Amniotic stem cell (primary cell): ENCODE measurements at regions not wholly inside any gene's neighbourhood (a gene's known extent, or its start where the extent isn't known, plus 50 kb on each side); places are given as distances from the start of the nearest gene placed in this dataset.
"Not testable (repeated sequence)": the region's sequence is repeated elsewhere in the genome, so short reads cannot be mapped to it uniquely, and the experiment has no call there.

ENCODE experiments used
- DNase-seq: peaks from one replicate; lab custom pipeline; 2025; lab: John Stamatoyannopoulos, UW

DNA sequence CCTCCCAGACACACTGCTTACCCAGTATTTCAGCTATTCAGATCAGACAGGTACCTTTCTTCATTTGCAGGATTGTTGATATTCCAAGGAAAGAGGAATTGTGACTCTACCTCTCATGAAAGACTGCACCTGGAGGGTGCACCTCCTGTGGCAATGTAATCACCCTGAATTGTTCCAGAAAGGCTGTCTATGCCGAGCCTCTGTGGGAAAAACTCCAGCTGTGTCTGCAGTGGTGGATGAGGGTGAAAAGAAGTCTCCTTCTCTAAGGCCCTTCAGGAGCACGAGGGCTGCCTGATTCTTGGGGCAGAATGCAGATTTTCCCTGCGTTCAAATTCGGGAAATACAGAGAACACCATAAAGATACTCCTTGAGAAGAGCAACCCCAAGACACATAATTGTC lies 108.2 kb upstream of the ADAMTS3 start:
- no peak for DNase-seq

DNA sequence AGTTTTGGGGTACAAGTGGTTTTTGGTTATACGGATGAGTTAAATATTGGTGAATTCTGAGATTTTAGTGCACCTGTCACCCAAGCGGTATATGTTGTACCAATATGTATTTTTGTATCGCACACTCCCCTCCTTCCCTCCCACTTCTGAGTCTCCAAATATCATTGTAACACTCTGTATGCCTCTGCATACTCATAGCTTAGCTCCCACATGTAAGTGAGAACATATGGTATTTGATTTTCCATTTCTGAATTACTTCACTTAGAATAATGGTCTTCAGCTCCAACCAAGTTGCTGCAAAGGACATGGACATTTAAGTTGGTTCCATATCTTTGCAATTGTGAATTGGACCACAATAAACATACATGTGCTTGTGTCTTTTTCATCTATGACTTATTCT lies 103.0 kb upstream of the ADAMTS3 start:
- DNase-seq: no peak

DNA sequence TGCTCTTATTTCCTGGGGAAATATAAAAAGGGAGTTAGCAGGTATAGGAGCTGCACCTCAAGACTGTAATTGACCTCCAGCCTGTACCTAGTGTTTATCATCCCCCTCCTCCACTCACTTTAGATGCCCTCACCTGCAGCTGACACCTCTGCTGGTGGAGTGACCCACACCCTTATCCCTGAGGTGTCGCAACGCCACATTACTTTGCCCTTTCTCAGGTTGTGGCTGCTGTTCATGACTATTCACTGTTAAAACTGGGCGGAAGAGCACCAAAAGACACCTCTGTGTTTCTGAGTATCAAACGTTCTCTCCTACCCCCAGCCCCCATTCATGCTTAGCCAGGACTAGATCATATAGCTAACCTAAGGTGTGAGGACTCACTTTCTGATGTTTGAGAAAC lies 101.5 kb upstream of the ADAMTS3 start:
- no peak for DNase-seq

DNA sequence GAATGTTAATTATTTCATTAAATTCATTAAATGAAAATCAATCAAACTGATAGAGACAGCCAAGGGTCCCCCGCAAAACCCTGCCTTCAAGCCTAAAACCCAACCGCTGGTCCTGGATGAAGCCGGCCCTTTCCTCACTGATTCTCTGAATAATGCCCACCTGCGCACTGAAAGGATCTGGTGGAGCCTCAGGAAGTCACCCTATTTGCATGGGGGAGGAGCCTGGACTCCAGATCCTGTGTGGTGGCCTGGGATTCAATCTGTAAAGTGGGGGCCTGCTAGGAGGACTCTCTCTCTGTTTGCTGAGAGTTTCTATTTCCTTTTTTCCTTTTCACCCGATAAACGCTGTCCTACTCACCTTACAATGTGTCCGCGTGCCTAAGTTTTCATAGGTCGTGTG lies 97.9 kb upstream of the ADAMTS3 start:
- no peak for DNase-seq

DNA sequence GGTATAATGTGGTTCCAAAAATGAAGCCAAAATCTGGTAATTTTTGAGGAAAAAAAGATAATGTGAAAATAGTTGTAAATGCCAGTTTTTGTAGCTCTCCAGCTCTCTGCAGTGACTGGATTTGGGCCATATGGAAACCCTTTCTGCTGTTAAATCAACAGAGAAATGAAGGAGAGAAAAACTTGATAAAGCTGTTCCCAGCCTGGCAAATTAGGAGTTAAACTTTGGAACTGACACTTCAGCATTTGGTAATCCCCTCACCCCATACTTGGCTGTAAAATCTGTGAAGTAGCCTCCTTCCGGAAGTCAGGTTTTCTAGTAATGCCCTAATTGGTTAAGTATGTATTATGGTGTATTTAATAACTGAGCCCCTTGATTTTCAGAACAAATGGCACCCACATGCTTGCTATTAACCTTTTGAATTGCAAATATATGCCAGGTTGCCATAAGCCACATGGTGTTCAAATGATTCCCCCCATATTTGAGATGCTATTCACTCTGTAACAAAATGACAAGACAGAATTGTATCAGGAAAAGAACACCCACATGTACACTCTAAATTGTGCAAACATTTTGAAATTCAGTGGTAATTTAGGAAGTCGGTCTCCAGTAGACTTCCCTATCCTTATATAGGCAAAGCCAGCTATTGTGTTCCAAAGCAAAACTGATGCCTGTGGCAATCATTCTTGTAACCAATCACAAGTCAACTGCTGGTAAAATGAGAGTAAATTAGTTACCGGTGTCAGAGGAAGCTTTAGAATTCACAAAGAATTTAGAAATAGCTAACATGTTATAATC lies 96.3 kb upstream of the ADAMTS3 start:
- DNase-seq: no peak

DNA sequence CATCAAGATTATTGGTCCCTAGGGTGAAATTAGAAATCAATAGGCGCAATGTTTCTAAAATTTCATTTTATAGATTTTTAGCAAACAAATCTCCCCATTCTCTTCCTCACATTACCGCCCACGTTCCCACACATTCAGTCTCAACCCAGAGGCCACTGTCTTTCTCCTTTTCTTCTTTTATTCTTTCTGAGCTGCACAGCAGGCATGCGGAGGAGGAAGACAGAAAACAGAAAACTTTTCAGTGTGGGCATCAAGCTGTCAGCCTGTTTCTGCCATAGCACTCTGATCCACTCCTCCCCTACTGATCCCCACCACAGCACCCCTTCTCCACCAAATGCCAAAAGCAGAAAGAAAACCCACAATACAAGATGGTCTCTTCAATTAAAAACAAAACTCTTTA lies 94.8 kb upstream of the ADAMTS3 start:
- DNase-seq: no peak

DNA sequence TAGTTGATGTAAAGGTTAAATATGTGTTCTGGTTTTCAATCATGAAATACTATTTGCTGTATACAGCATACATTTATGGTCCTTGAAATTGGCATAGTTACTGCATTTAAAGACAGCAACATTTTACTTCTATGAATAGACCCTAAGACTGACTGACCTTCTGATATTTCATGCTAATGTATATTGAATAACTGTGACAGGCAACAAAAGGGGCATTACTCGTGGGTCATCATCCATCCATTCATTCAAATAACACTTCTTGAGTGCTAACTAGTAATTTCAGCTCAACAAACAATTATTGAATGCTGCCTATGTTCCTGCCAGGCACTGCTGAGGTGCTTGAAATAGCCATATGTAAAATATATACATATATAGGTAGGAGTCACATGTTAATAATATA lies 92.8 kb upstream of the ADAMTS3 start:
- DNase-seq: no peak

DNA sequence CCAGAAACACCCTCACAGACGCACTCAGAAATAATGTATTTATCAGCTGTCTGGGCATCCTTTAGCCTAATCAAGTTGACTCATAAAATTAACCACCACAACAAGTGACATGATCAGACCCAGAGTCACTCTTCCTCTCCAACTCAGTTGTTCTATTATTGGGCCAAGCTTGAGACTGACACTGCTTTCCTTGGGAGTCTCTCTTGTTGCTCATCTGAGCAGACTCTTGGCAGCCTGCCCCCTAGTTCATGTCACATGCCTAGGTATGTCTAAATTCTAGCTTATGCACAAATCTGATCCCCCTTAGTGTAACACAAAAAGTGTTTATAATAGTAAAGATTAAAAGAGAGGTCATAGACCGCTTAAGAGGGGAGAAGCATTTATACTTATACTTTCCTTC lies 72.6 kb upstream of the ADAMTS3 start:
- DNase-seq: no peak

DNA sequence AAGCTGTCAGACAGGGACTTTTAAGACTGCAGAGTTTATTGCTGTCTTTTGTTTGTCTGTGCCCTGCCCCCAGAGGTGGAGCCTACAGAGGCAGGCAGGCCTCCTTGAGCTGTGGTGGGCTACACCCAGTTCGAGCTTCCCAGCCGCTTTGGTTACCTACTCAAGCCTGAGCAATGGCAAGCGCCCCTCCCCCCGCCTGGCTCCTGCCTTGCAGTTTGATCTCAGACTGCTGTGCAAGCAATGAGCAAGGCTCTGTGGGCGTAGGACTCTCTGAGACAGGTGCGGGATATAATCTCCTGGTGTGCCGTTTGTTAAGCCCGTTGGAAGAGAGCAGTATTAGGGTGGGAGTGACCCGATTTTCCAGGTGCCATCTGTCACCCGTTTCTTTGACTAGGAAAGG lies 67.8 kb upstream of the ADAMTS3 start:
- not testable (repeated sequence) for DNase-seq

DNA sequence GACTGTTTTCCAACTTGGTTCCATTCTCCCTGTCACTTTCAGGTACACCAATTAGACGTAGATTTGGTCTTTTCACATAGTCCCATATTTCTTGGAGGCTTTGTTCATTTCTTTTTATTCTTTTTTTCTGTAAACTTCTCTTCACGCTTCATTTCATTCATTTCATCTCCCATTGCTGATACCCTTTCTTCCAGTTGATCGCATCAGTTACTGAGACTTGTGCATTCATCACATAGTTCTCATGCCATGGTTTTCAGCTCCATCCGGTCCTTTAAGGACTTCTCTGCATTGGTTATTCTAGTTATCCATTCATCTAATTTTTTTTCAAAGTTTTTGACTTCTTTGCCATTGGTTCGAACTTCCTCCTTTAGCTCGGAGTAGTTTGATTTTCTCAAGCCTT lies 66.9 kb upstream of the ADAMTS3 start:
- not testable (repeated sequence) for DNase-seq

DNA sequence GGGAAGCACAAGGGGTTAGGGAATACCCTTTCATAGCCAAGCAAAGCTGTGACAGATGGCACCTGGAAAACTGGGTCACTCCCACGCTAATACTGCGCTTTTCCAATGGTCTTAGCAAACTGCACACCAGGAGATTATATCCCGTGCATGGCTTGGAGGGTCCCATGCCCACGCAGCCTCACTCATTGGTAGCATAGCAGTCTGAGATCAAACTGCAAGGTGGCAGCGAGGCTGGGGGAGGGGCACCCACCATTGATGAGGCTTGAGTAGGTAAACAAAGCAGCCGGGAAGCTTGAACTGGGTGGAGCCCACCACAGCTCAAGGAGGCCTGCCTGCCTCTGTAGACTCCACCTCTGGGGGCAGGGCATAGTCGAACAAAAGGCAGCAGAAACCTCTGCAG lies 63.2 kb upstream of the ADAMTS3 start:
- DNase-seq: not testable (repeated sequence)

DNA sequence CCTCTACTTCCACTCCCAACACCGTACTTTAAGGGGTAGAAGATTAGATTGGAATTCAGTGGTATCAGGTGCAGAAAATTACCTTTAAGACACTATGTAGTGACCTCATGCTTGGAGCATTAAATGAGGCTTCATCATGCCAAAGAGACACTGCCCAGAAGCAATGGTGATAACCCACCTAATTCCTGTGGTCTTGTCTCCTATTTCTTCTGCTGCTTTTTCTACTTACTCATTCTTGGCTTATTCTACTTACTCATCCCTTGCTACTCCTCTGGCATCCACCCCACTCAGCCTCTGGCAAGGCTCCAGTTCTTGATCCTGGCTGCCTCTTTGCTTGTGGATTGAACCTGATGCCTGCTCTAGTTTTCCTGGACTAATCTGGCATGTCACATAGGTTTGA lies 62.3 kb upstream of the ADAMTS3 start:
- peak; percentile 53 for DNase-seq

DNA sequence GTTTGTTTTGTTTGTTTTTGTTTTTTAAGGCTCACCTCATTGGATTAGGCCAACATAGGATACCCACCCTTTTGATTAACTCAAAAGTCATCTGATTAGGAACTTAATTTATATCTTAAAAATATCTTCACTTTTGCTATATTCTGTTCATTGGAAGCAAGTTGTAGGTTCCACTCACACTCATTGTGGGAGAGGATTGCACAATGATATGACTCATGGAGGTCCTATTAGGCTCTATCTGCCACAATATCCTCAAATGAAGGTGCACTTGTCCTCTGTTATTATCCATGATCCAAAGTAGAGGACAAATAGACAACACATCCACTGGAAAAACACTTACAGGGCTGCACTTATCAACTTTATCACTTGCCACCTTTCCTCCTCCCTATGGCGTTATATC lies 60.5 kb upstream of the ADAMTS3 start:
- no peak for DNase-seq

DNA sequence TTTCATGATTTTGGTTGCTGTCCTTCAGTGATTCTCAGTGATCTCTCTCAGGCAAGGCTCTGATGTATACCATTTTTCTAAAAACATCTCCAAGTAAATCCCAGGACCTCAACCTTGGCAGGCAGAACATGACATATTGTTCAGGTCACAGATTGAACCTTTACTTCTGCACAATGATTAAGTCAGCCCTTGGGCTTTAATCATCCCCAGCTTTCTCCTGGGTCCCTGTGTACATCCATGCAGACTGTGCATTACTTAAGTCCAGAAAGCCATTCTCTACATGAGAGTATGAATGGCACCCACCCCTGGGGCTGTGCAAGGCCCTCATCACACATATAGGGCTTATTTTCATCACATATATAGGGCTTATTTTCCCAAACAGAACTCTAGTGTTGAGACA lies 58.7 kb upstream of the ADAMTS3 start:
- DNase-seq: no peak
